Hematopoietic multipotent progenitor cell treated with erythropoietin and hydrocortisone succinate and interleukin-3 and kit ligand, for 8 days (in vitro differentiated cells): ENCODE measurements at regions not wholly inside any gene's neighbourhood (a gene's known extent, or its start where the extent isn't known, plus 50 kb on each side); places are given as distances from the start of the nearest gene placed in this dataset.

Experiments used
- DNase-seq: peaks from one replicate; pipeline ENCODE4 v3.0.0-alpha.2; 2015

DNA sequence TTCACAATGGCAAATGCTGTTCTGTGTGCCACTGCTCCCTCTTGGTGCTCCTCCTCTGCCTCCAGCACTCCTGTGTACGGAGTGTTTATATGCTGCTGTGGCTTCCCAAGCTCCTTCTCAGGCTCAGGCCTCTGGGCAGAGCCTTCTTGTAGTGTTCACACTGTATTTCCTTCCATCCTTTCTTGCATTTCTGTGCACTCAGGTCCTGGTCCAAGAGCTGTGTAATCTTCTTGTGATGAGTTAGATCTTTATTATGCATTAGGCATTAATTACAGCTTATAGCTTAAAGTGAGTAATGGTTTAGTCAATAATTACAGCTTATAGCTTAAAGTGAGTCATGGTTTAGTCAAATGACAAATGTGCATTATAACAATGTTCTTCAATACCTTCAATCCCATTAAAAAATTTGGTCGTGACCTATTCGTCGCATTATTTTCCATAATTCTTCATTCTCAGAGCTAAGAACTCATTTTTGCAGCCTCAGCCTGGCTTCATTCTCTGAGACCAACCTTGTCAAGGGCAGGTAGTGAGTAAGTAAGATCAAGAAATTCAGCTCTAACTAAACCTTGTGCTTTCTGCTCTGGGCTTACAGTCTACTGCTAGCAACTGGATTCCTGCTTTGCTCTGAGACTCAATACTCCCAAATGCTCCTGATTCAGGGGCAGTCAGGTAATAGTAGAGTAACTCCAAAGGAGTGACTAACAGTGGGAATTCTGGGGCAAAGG, 154.5 kb upstream of the SPAG17 start:
- DNase-seq = no peak

DNA sequence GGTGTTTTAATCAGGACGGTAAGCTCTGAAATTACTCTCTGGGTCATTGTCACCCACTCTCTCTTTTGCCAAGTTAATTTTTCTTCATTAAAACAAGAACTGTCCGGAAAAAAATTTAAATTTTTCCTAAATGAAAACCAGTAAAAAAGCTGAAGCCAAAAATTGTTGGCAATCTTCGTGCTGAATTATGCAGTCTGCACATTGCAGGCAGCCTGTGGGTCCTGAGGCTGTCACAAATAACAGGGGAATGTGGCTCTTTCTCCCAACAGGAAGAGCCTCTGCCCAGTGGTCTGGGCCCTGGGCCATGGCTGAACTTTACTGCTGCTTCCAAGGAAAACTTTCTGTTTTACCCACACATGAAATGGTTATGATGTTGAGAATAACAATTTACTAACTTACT, 153.9 kb upstream of the SPAG17 start:
- no peak for DNase-seq

DNA sequence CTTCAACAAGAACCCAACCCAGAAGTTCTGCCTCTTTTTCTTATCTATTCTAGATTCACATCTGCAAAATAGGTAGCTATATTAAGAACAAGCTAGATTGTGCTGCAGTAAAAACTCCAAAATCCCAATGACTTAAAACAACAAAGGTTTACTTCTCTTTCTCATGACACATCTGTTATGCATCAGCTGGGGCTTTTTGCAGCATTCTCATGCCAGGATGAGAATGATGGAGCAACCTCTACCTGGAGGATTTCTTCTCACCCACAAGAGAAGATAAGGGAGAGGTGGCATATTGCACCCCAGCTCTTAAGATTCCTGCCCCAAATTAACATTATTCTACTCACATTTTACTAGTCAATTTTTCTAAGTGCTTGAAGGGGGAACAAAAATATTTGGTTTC, 152.3 kb upstream of the SPAG17 start:
- DNase-seq = no peak

GRCh38 chr1:118335331-118335732, 150.3 kb upstream of the SPAG17 start:
- DNase-seq = no peak

DNA sequence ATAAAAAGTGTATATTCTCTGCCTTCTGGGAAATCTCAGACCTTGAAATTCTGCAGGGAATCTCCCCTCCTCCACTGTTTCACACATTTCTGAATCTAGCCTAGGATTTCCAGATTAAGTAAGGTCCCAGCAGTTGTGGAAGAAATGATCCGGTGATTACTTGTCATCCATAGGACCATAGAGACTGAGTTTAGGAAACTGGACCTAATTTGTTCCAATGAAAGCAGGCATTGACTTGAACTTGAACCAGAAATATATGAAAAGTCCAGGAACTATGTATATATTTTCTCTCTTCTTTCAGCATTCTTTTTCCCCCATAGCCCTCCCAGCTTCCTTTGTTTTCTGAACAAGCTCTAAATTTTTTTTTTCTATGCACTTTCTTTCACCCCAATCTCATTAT, 149.5 kb upstream of the SPAG17 start:
- no peak for DNase-seq

DNA sequence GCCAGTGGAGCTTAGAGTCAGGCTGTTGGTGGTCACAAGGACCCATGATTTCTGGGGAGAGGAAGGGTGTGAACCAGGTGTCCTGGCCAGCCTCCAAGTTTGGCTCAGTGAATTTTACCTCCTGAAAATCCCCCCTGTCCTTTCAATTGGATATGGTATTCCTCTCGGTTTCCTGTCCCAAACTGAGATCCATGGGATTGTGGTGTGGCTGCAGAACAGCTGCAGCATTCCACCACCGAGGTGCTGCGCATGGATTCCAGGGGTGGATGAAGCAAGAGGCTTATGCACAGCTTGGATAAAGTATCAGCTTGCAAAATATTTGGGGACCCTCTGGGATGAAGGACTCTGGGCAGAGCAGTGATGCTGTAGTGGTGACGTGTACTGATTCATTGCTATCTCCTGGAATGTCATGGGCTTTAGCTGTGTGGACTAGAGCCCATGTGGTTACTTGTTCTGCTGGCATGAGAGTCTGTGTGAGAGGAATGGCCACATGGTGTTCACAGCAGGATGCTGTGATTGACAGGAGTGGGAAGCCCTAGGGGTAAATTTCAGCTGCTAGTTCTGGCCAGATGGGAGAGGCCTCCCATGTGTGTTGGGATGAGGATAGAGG, 148.7 kb upstream of the SPAG17 start:
- no peak for DNase-seq

- no peak for DNase-seq
These were observed 142.1 kb upstream of the SPAG17 start for GRCh38 chr1:118326960-118327629.

- no peak for DNase-seq
These were observed 140.7 kb upstream of the SPAG17 start for GRCh38 chr1:118325550-118326225.

DNA sequence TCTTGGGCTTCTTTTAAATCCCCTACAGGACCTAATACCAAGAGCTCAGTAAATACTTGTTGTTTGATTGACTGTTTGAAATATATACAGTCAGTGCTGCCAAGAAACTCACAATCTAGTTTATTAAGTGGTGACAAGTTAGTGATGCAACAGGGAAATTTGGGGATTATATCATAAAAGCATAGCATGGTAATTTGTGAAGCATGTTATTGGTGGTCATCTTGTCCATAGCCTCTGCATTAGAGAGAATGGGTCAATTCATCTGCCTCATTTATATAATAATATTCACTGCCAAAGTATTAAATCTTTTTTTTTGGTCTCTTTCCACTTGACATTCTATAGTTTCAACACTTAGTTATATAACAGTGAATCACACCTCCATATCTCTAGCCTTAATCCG, 138.2 kb upstream of the SPAG17 start:
- no peak for DNase-seq

GRCh38 chr1:118322331-118322730, 137.3 kb upstream of the SPAG17 start:
- no peak for DNase-seq

DNA sequence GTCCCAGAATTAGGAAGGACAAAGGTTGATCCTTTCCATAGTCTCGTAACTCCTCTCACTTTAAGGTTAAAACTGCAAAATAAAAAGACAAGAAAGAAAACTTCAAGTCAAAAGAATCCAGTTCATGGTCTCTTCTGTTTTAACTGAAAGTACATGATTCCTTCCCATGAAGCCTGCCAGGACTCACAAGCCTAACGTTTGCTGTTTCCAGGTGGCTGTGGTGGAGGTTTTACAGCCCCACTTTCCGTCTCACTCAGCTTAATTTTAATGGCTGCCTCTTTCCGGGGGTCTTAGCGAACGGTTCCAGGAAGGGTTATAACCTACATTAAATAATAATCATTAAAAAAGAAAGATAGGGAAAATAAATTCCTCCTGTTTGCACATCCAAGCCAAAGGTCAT, 136.8 kb upstream of the SPAG17 start:
- no peak for DNase-seq

GRCh38 chr1:118317842-118318614, 133.0 kb upstream of the SPAG17 start:
- no peak for DNase-seq

- no peak for DNase-seq
These were observed 121.8 kb upstream of the SPAG17 start for GRCh38 chr1:118306851-118307250.

GRCh38 chr1:118304722-118305359, 119.8 kb upstream of the SPAG17 start:
- DNase-seq = no peak

DNA sequence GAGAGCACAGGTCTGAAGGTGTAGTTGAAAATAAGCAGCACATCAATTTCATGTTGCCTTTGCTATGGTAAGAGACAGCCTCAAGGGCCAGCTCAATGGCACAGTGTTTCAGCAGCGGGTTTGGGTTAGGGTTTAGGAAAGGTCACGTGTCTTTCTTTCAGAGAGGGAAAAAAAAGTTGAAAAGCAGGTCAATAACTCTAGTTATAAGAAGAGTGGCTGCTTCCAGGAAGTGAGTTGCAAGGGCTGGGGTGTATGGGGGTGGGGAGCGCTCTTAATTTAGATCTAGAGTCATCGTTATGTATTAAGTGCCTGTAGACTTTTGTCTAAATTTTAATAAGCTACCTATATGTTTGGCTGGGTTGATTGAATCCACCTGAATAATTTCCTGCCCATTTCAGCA, 118.5 kb upstream of the SPAG17 start:
- no peak for DNase-seq

DNA sequence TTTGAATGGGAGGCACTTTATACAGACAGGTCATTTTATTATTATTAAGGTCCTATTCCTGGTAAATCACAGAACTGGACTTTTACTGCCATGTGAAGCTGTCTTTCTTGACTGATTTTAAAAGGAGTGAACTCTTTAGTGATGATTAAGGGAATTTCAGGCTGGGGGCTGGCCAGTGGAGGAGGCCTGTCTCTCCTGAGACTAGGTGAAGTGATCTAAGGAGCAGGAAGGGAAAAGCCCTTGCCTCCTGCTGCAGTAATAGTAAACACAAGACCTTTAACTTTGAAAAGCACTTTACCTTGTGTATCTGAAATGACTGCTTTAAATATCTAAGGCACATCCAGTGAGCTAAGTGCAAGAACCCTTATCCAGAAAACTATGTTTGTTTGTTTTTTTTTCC, 118.0 kb upstream of the SPAG17 start:
- DNase-seq = no peak

GRCh38 chr1:118302145-118302544, 117.1 kb upstream of the SPAG17 start:
- no peak for DNase-seq

GRCh38 chr1:118300808-118301207, 115.8 kb upstream of the SPAG17 start:
- DNase-seq = no peak

DNA sequence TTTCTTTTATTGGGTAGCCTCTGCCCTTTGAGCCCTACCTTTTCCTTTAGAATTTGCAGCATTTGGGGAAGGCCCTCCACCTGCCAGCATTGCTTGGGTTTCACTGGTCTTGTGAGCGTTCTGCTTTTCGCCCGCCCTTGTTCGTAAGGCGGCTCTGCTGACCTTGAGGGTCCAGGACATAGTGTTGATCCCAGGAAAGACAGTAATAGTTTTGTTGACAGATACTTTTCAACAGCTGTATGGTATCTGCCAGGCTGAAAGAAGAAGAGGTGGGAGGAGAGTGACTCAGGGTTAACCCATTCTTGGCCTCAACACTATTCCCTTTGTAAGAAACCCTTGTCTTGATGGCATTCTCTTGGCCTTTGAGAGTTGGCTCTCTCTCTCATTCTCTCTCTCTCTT, 113.4 kb upstream of the SPAG17 start:
- DNase-seq = no peak

DNA sequence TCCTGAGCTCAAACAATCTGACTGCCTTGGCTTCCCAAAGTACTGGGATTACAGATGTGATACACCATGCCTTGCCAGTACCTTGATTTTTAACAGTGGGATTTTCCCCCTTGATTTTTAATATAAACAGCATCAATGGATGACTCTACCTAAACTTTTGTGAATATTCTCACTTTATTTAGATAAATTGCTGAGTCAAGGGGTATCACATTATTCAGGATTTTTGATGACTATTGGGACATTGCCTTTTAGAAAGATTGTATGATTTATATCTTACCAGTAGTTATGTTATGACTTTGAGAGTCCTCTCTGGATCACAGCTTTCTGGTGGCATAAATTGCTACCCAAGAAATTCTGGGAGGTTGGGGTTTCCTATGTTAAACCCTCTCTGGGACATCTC, 112.5 kb upstream of the SPAG17 start:
- no peak for DNase-seq

DNA sequence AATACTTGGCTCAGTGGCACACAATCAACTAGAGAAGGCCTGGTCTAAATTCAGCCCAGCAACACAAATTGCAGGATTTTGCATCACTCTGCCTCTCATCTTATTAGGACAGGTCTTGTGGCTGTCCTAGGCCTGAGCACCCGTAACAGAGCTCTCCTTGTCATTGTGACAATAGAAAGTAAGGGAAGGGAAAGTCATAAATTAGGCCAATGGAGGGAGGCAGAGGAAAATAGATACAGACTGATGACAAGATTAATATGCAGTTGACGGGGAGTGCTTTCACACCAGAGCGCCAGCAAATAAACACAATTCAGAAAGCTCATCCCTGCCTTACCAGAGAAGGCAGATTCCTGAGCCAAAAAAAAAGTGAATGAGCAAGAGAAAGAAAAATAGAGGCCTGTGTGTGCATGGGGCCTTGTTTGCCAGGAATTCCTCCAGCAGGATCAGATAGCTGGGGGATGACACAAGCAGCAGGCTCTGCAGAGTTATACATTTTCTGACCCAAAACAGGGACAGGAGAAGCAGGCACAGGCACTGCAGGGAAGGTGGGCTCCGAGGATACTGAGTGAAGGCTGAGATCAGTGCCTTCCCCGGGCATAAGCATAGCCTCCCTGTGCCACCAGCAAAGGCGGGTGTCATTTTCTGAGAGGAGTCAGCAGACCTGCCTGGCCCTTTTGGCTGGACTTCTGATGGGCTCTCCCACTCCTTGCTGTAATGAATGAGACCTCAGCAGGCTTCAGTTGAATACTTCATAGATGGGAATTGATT, 110.0 kb upstream of the SPAG17 start:
- no peak for DNase-seq

- DNase-seq = no peak
These were observed 106.6 kb upstream of the SPAG17 start for GRCh38 chr1:118291661-118292060.
